Aorta (tissue), 5 donors: ENCODE measurements at regions not wholly inside any gene's neighbourhood (a gene's known extent, or its start where the extent isn't known, plus 50 kb on each side); places are given as distances from the start of the nearest gene placed in this dataset.

ENCODE experiments used
- ATAC-seq: fragments of 200-7000 bp; cut with Tn5 transposase; one replicate; pipeline ENCODE4 v1.9.1; 2022; ENCODE audit warnings: moderate library complexity; ENCODE audit not compliant: low FRiP score
- DNase-seq, 2 donors: peaks; one replicate each; pipeline ENCODE4 v3.0.0-alpha.2; 2020
- H3K27ac ChIP-seq, 2 donors: one replicate each; pipeline ENCODE4 v1.5.1; 2013; ENCODE audit warnings: low read length in 2 of 2, mild to moderate bottlenecking in 2 of 2, moderate library complexity in 2 of 2, control low read depth in 1 of 2, inconsistent platforms in 1 of 2, low read depth in 1 of 2
- H3K27me3 ChIP-seq, 2 donors: one replicate each; pipeline ENCODE4 v1.6.1; 2013; ENCODE audit warnings: control low read depth in 1 of 2, low read length in 1 of 2, mild to moderate bottlenecking in 1 of 2, moderate library complexity in 1 of 2; ENCODE audit not compliant: insufficient read depth in 2 of 2, control insufficient read depth in 1 of 2
- H3K36me3 ChIP-seq, 2 donors: one replicate each; pipeline ENCODE4 v1.6.1; 2013; ENCODE audit warnings: control low read depth in 1 of 2, low read length in 1 of 2, mild to moderate bottlenecking in 1 of 2; ENCODE audit not compliant: insufficient read depth in 2 of 2, control insufficient read depth in 1 of 2
- H3K4me1 ChIP-seq, 2 donors: one replicate each; pipeline ENCODE4 v1.6.1; 2013; ENCODE audit warnings: low read length in 2 of 2, control low read depth in 1 of 2, mild to moderate bottlenecking in 1 of 2, moderate library complexity in 1 of 2; ENCODE audit not compliant: insufficient read depth in 2 of 2, control insufficient read depth in 1 of 2
- H3K4me3 ChIP-seq, 2 donors: one replicate each; pipeline ENCODE4 v1.5.1; 2013; ENCODE audit warnings: low read length in 2 of 2, control low read depth in 1 of 2, mild to moderate bottlenecking in 1 of 2
- H3K9me3 ChIP-seq: one replicate; pipeline ENCODE4 v1.6.1; 2013; ENCODE audit warnings: mild to moderate bottlenecking, low read length; ENCODE audit not compliant: control insufficient read depth
- WGBS, 2 donors: extraction: QIAGEN DNeasy Blood & Tissue Kit; methylation state at CpG; one replicate each; pipeline ENCODE4 v1.1.7; 2013; 5-methylcytosine and 5-hydroxymethylcytosine counted together
- intact Hi-C, 2 donors: fragments of 100-400 bp; cut with DNase I; formaldehyde crosslinking; loops; one replicate each; pipeline versions ENCODE4 v1.14.2 to v1.15.0; 2022
- donor health status: healthy with polysubstance abuse.
- donor health status: Bipolar disorder and iron deficiency.
- donor health status: DM: no; HTN: no; CAD: no.
- donor health status: DM: no; HTN: no; CAD: no.
- donor health status: DM: yes; HTN: yes; CAD: no.

- whole genome bisulfite sequencing, 2 donors: 69 to 84% methylated on average over 5 of the region's 5 CpGs
- Histone ChIP-seq H3K4me1 (no peaks in the 10 kb centered on the region), H3K27ac (no peak overlapping the region), H3K27me3 (no peaks in the 10 kb centered on the region), H3K4me3 (no peak overlapping the region), H3K9me3 (no peaks in the 10 kb centered on the region), H3K36me3 (no peaks in the 10 kb centered on the region)
- intact Hi-C loops: no loop called here
- no peak for ATAC-seq
- DNase-seq: no peak
These were observed 860.7 kb downstream of the PCDH19 start for GRCh38 chrX:99549381-99549780.

- no peaks in the 10 kb centered on the region for H3K4me1 ChIP-seq
- no peak overlapping the region for H3K4me3 ChIP-seq
- intact Hi-C loops: no loop called here
- DNase-seq: no peak
- peaks cover 0 to 4% of the 10 kb centered on the region in 2 donors for H3K27me3 ChIP-seq
- H3K36me3 ChIP-seq: no peaks in the 10 kb centered on the region
- no peak for ATAC-seq
- no peaks in the 10 kb centered on the region for H3K9me3 ChIP-seq
- H3K27ac ChIP-seq: no peak overlapping the region
These were observed 887.6 kb downstream of the PCDH19 start for GRCh38 chrX:99522450-99522849.

GRCh38 chrX:99507768-99508167 lies 902.3 kb downstream of the PCDH19 start:
- no peak for DNase-seq
- Histone ChIP-seq H3K9me3 (no peaks in the 10 kb centered on the region), H3K27me3 (no peaks in the 10 kb centered on the region), H3K27ac (no peak overlapping the region), H3K36me3 (no peaks in the 10 kb centered on the region), H3K4me1 (no peaks in the 10 kb centered on the region), H3K4me3 (no peak overlapping the region)
- no peak for ATAC-seq
- intact Hi-C loops: no loop called here

GRCh38 chrX:99495453-99495852 lies 914.6 kb downstream of the PCDH19 start:
- Histone ChIP-seq H3K4me3 (no peak overlapping the region), H3K27ac (no peak overlapping the region), H3K9me3 (no peaks in the 10 kb centered on the region), H3K4me1 (no peaks in the 10 kb centered on the region), H3K36me3 (no peaks in the 10 kb centered on the region), H3K27me3 (no peaks in the 10 kb centered on the region)
- no peak for ATAC-seq
- DNase-seq: no peak
- 14 to 15% methylated on average over 2 of the region's 2 CpGs for WGBS, 2 donors
- intact Hi-C loops: no loop called here

- Histone ChIP-seq H3K36me3 (no peaks in the 10 kb centered on the region), H3K27ac (no peak overlapping the region), H3K9me3 (no peaks in the 10 kb centered on the region), H3K27me3 (no peaks in the 10 kb centered on the region), H3K4me3 (no peak overlapping the region), H3K4me1 (no peaks in the 10 kb centered on the region)
- no peak for DNase-seq
- intact Hi-C loops: no loop called here
- WGBS, 2 donors: 81 to 94% methylated on average over 2 of the region's 2 CpGs
- ATAC-seq: no peak
These were observed 915.4 kb downstream of the PCDH19 start for GRCh38 chrX:99494668-99495067.

GRCh38 chrX:99480728-99481127 lies 929.3 kb downstream of the PCDH19 start:
- no peaks in the 10 kb centered on the region for H3K4me1 ChIP-seq
- DNase-seq (no peak), ATAC-seq (no peak)
- WGBS, 2 donors: 34 to 59% methylated on average over 1 of the region's 1 CpG
- no peak overlapping the region for H3K27ac ChIP-seq
- no peaks in the 10 kb centered on the region for H3K9me3 ChIP-seq
- intact Hi-C loops: no loop called here
- no peaks in the 10 kb centered on the region for H3K36me3 ChIP-seq
- no peaks in the 10 kb centered on the region for H3K27me3 ChIP-seq
- H3K4me3 ChIP-seq: no peak overlapping the region

GRCh38 chrX:99469439-99469838 lies 940.6 kb downstream of the PCDH19 start:
- Histone ChIP-seq H3K9me3 (no peaks in the 10 kb centered on the region), H3K27ac (no peak overlapping the region), H3K4me3 (no peak overlapping the region), H3K4me1 (no peaks in the 10 kb centered on the region), H3K27me3 (no peaks in the 10 kb centered on the region), H3K36me3 (no peaks in the 10 kb centered on the region)
- no peak for ATAC-seq
- peak in 1 of 2 donors; percentile 26 for DNase-seq
- WGBS, 2 donors: 58 to 80% methylated on average over 3 of the region's 3 CpGs
- intact Hi-C loops: no loop called here

GRCh38 chrX:99468993-99469392 lies 941.1 kb downstream of the PCDH19 start:
- H3K36me3 ChIP-seq: no peaks in the 10 kb centered on the region
- 51 to 72% methylated on average over 5 of the region's 5 CpGs for WGBS, 2 donors
- H3K27ac ChIP-seq: no peak overlapping the region
- H3K4me3 ChIP-seq: no peak overlapping the region
- no peak for ATAC-seq
- no peaks in the 10 kb centered on the region for H3K4me1 ChIP-seq
- no peaks in the 10 kb centered on the region for H3K27me3 ChIP-seq
- intact Hi-C loops: no loop called here
- DNase-seq: no peak
- H3K9me3 ChIP-seq: no peaks in the 10 kb centered on the region

- DNase-seq (no peak), ATAC-seq (no peak)
- Histone ChIP-seq H3K27me3 (no peaks in the 10 kb centered on the region), H3K9me3 (no peaks in the 10 kb centered on the region), H3K27ac (no peak overlapping the region), H3K36me3 (no peaks in the 10 kb centered on the region), H3K4me1 (no peaks in the 10 kb centered on the region), H3K4me3 (no peak overlapping the region)
- intact Hi-C loops: no loop called here
- 18 to 27% methylated on average over 4 of the region's 4 CpGs for WGBS, 2 donors
These were observed 948.9 kb downstream of the PCDH19 start for GRCh38 chrX:99461223-99461622.
